Neural progenitor cell (in vitro differentiated cells): ENCODE measurements at regions not wholly inside any gene's neighbourhood (a gene's known extent, or its start where the extent isn't known, plus 50 kb on each side); places are given as distances from the start of the nearest gene placed in this dataset.

Experiments
- DNase-seq: peaks from one replicate; pipeline ENCODE4 v3.0.0-alpha.2; 2016; ENCODE audit warnings: low spot score
- H2AFZ ChIP-seq: fragments of 200-600 bp; sonication (generic); replicated peaks from 2 replicates; pipeline ENCODE4 v1.6.1; 2016; ENCODE audit warnings: antibody characterized with exemption
- H3F3A ChIP-seq: fragments of 200-600 bp; sonication (generic); 2 replicates; pipeline ENCODE4 v1.6.1; 2016; ENCODE audit warnings: antibody characterized with exemption, low read depth
- H3K27ac ChIP-seq: fragments of 200-600 bp; sonication (generic); 2 replicates; pipeline ENCODE4 v1.5.1; 2016; ENCODE audit warnings: mild to moderate bottlenecking
- H3K27me3 ChIP-seq: fragments of 200-600 bp; sonication (generic); 2 replicates; pipeline ENCODE4 v1.6.1; 2016; ENCODE audit warnings: mild to moderate bottlenecking, moderate library complexity
- H3K36me3 ChIP-seq: fragments of 200-600 bp; sonication (generic); 2 replicates; pipeline ENCODE4 v1.5.1; 2016
- H3K4me1 ChIP-seq: fragments of 200-600 bp; sonication (generic); 2 replicates; pipeline ENCODE4 v1.6.1; 2016; ENCODE audit warnings: mixed run types
- H3K4me2 ChIP-seq: fragments of 200-600 bp; sonication (generic); 2 replicates; pipeline ENCODE4 v1.6.1; 2016
- H3K4me3 ChIP-seq: fragments of 200-600 bp; sonication (generic); 2 replicates; pipeline ENCODE4 v1.5.1; 2016
- H3K79me2 ChIP-seq: fragments of 200-600 bp; sonication (generic); 2 replicates; pipeline ENCODE4 v1.6.1; 2016; ENCODE audit warnings: low read depth
- H3K9ac ChIP-seq: fragments of 200-600 bp; sonication (generic); 2 replicates; pipeline ENCODE4 v1.6.1; 2016
- H3K9me3 ChIP-seq: fragments of 200-600 bp; sonication (generic); 2 replicates; pipeline ENCODE4 v1.5.1; 2016; ENCODE audit warnings: low read depth
- H4K20me1 ChIP-seq: fragments of 200-600 bp; sonication (generic); 2 replicates; pipeline ENCODE4 v1.6.1; 2016; ENCODE audit warnings: low read depth
- H3K27ac Mint-ChIP-seq: 3 replicates; pipeline ENCODE4 v1.8.0; 2021; ENCODE audit warnings: mixed read lengths
- H3K27me3 Mint-ChIP-seq: 2 replicates; pipeline ENCODE4 v1.8.0; 2022; ENCODE audit warnings: low read depth, mild to moderate bottlenecking, inconsistent platforms, moderate library complexity, mixed read lengths; ENCODE audit not compliant: insufficient read depth
- H3K36me3 Mint-ChIP-seq: 3 replicates; pipeline ENCODE4 v1.8.0; 2021; ENCODE audit warnings: mixed read lengths
- H3K4me1 Mint-ChIP-seq: 3 replicates; pipeline ENCODE4 v1.8.0; 2021; ENCODE audit warnings: mixed read lengths
- H3K4me3 Mint-ChIP-seq: 3 replicates; pipeline ENCODE4 v1.8.0; 2021; ENCODE audit warnings: mild to moderate bottlenecking, moderate library complexity, mixed read lengths
- H3K9me3 Mint-ChIP-seq: 3 replicates; pipeline ENCODE4 v1.8.0; 2020; ENCODE audit warnings: mixed read lengths
- EZH2 ChIP-seq: fragments of 200-600 bp; sonication (generic); IDR thresholded peaks from 2 replicates; pipeline ENCODE4 v1.6.1; 2017; ENCODE audit warnings: antibody characterized with exemption, mild to moderate bottlenecking, moderate library complexity
- EZH2phosphoT487 ChIP-seq: fragments of 200-600 bp; sonication (generic); IDR thresholded peaks from 2 replicates; pipeline ENCODE4 v1.6.1; 2017; ENCODE audit warnings: antibody characterized with exemption
- TF ChIP-seq, protein P1 (sequence below): fragments of 200-600 bp; sonication (generic); IDR thresholded peaks from 2 replicates; pipeline ENCODE4 v1.5.1; 2017; ENCODE audit warnings: antibody characterized with exemption, mild to moderate bottlenecking

DNA sequence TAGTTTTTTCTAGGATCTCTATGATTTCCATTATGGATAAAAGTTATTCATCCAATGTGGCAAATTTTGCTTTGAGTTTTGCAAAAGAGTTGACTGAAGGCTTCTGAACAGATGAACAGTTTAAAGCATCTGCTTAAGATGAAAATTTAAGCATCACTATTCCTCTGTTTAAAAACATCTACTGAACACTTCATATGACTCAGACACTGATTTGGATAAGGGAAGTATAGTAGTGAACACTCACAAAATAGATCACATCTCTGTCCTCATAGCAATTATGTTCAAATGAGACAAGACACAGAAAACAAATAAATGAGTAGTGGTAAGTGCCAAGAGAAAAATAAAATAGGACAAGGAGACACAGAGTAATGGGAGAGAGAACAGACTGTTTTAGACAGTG lies 157.3 kb downstream of the MBL2 start:
- DNase-seq: no peak
- TF ChIP-seq EZH2phosphoT487 (no peak), EZH2 (no peak)
- TF ChIP-seq, protein P1, sequence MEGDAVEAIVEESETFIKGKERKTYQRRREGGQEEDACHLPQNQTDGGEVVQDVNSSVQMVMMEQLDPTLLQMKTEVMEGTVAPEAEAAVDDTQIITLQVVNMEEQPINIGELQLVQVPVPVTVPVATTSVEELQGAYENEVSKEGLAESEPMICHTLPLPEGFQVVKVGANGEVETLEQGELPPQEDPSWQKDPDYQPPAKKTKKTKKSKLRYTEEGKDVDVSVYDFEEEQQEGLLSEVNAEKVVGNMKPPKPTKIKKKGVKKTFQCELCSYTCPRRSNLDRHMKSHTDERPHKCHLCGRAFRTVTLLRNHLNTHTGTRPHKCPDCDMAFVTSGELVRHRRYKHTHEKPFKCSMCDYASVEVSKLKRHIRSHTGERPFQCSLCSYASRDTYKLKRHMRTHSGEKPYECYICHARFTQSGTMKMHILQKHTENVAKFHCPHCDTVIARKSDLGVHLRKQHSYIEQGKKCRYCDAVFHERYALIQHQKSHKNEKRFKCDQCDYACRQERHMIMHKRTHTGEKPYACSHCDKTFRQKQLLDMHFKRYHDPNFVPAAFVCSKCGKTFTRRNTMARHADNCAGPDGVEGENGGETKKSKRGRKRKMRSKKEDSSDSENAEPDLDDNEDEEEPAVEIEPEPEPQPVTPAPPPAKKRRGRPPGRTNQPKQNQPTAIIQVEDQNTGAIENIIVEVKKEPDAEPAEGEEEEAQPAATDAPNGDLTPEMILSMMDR: no peak
- Histone ChIP-seq H3K4me2 (no peak overlapping the region), H3K27ac (no peak overlapping the region), H2AFZ (no peak overlapping the region), H4K20me1 (no peaks in the 10 kb centered on the region), H3K27me3 (no peaks in the 10 kb centered on the region), H3K79me2 (no peaks in the 10 kb centered on the region), H3F3A (no peaks in the 10 kb centered on the region), H3K4me1 (no peaks in the 10 kb centered on the region), H3K9ac (no peak overlapping the region), H3K36me3 (no peaks in the 10 kb centered on the region), H3K4me3 (no peak overlapping the region), H3K9me3 (no peaks in the 10 kb centered on the region)
- H3K27ac Mint-ChIP-seq: no peak overlapping the region
- H3K9me3 Mint-ChIP-seq: no peaks in the 10 kb centered on the region
- no peaks in the 10 kb centered on the region for H3K36me3 Mint-ChIP-seq
- H3K4me1 Mint-ChIP-seq: no peaks in the 10 kb centered on the region
- H3K4me3 Mint-ChIP-seq: no peak overlapping the region
- peaks cover 5% of the 10 kb centered on the region for H3K27me3 Mint-ChIP-seq

DNA sequence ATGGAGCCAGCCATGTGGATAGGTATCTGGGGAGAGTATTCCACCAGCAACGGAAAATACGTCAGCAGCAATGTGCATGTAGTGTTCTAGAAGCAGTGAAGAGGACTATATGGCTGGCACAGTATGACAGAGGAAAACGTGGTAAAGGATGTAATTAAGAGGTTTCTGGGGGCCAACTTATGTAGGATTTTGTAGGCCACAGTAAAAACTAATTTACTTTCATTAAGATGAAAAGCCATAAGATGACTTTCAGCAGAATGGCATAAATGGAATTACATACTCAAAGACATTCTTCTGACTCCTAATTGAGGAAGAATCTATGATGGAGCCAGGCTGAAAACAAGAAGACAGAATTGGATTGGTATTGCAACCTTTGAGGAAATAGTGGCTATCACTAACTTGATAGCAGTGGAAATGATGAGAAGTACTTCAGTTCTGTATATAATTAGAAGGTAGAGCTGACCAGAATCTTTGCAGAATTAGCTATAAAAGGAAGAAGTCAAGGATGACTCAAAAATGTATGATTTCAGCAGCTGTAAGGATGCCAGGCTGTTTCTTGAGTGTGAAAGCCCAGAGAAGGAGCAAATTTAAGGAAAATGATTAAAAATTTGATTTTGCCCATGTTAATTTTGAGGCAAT lies 156.7 kb downstream of the MBL2 start:
- no peak overlapping the region for H3K9ac ChIP-seq
- Mint-ChIP-seq H3K4me3 (no peak overlapping the region), H3K9me3 (no peaks in the 10 kb centered on the region), H3K4me1 (no peaks in the 10 kb centered on the region), H3K27ac (no peak overlapping the region), H3K36me3 (no peaks in the 10 kb centered on the region), H3K27me3 (peaks cover 5% of the 10 kb centered on the region)
- H2AFZ ChIP-seq: peak overlapping the region; percentile 1
- H3K36me3 ChIP-seq: no peaks in the 10 kb centered on the region
- no peak overlapping the region for H3K4me3 ChIP-seq
- no peaks in the 10 kb centered on the region for H3K4me1 ChIP-seq
- no peaks in the 10 kb centered on the region for H3F3A ChIP-seq
- TF ChIP-seq, protein P1: no peak
- TF ChIP-seq EZH2phosphoT487: no peak
- TF ChIP-seq EZH2: no peak
- no peak overlapping the region for H3K4me2 ChIP-seq
- H3K79me2 ChIP-seq: no peaks in the 10 kb centered on the region
- no peaks in the 10 kb centered on the region for H3K9me3 ChIP-seq
- no peaks in the 10 kb centered on the region for H3K27me3 ChIP-seq
- H3K27ac ChIP-seq: no peak overlapping the region
- DNase-seq: no peak
- H4K20me1 ChIP-seq: no peaks in the 10 kb centered on the region

DNA sequence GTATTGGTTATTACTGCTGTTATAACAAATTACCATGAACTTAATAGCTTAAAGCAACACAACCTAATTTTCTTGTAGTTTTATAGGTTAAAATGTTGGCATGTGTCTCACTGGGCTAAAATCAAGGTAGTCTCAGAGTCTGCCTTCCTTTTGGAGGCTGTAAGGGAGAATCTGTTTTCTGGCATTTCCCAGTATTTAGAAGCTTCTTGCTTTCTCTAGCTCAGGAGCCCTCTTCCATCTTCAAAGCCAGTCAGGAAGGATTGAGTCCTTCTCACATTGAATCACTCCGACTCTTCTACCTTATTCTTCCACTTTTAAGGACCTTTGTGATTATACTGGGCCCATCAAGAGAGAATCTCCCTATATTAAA lies 156.2 kb downstream of the MBL2 start:
- no peaks in the 10 kb centered on the region for H3K4me1 ChIP-seq
- no peak overlapping the region for H3K27ac ChIP-seq
- no peaks in the 10 kb centered on the region for H3K9me3 ChIP-seq
- no peaks in the 10 kb centered on the region for H3K79me2 ChIP-seq
- no peaks in the 10 kb centered on the region for H3K36me3 ChIP-seq
- Mint-ChIP-seq H3K27me3 (peaks cover 5% of the 10 kb centered on the region), H3K27ac (no peak overlapping the region), H3K9me3 (no peaks in the 10 kb centered on the region), H3K36me3 (no peaks in the 10 kb centered on the region), H3K4me1 (no peaks in the 10 kb centered on the region), H3K4me3 (no peak overlapping the region)
- no peak for TF ChIP-seq EZH2phosphoT487
- TF ChIP-seq, protein P1: no peak
- TF ChIP-seq EZH2: no peak
- no peak overlapping the region for H3K4me3 ChIP-seq
- H3K4me2 ChIP-seq: no peak overlapping the region
- no peaks in the 10 kb centered on the region for H4K20me1 ChIP-seq
- DNase-seq: no peak
- H3F3A ChIP-seq: no peaks in the 10 kb centered on the region
- no peaks in the 10 kb centered on the region for H3K27me3 ChIP-seq
- H3K9ac ChIP-seq: no peak overlapping the region
- peak overlapping the region; percentile 1 for H2AFZ ChIP-seq
